ENCODE measurements at regions not wholly inside any gene's neighbourhood (a gene's known extent, or its start where the extent isn't known, plus 50 kb on each side); places are given as distances from the start of the nearest gene placed in this dataset.
"Not testable (repeated sequence)": the region's sequence is repeated elsewhere in the genome, so short reads cannot be mapped to it uniquely, and the experiment has no call there.

GRCh38 chr3:191648787-191649186 is 187.8 kb downstream of the PYDC2 start:
- no peak for DNase-seq

GRCh38 chr3:191649626-191650025 is 188.7 kb downstream of the PYDC2 start:
- no peak for DNase-seq

GRCh38 chr3:191658781-191659419 is 197.9 kb downstream of the PYDC2 start:
- DNase-seq: not testable (repeated sequence)

GRCh38 chr3:191662150-191662549 is 201.2 kb downstream of the PYDC2 start:
- not testable (repeated sequence) for DNase-seq

GRCh38 chr3:191680989-191681597 is 220.1 kb downstream of the PYDC2 start:
- no peak for DNase-seq

GRCh38 chr3:191682961-191683360 is 222.0 kb downstream of the PYDC2 start:
- no peak for DNase-seq

- DNase-seq: no peak
Observed at GRCh38 chr3:191686626-191687025, 225.7 kb downstream of the PYDC2 start.

- no peak for DNase-seq
Observed at GRCh38 chr3:191688756-191689433, 227.9 kb downstream of the PYDC2 start.

GRCh38 chr3:191691184-191691583 is 230.2 kb downstream of the PYDC2 start:
- not testable (repeated sequence) for DNase-seq

- no peak for DNase-seq
Observed at GRCh38 chr3:191695131-191695814, 234.3 kb downstream of the PYDC2 start.

GRCh38 chr3:191695815-191696153 is 234.8 kb downstream of the PYDC2 start:
- DNase-seq: no peak

GRCh38 chr3:191696348-191696747 is 235.4 kb downstream of the PYDC2 start:
- no peak for DNase-seq

GRCh38 chr3:191699546-191699945 is 238.6 kb downstream of the PYDC2 start:
- no peak for DNase-seq

GRCh38 chr3:191702121-191702520 is 241.2 kb downstream of the PYDC2 start:
- DNase-seq: no peak

- no peak for DNase-seq
Observed at GRCh38 chr3:191707817-191708216, 246.9 kb downstream of the PYDC2 start.

GRCh38 chr3:191715585-191715984 is 254.6 kb downstream of the PYDC2 start:
- DNase-seq: no peak

GRCh38 chr3:191721390-191721861 is 260.5 kb downstream of the PYDC2 start:
- DNase-seq: no peak

- no peak for DNase-seq
Observed at GRCh38 chr3:191721990-191722389, 261.0 kb downstream of the PYDC2 start.

- no peak for DNase-seq
Observed at GRCh38 chr3:191727338-191727737, 266.4 kb downstream of the PYDC2 start.

- DNase-seq: no peak
Observed at GRCh38 chr3:191728186-191728585, 267.2 kb downstream of the PYDC2 start.

- DNase-seq: no peak
Observed at GRCh38 chr3:191737742-191738141, 276.8 kb downstream of the PYDC2 start.

- no peak for DNase-seq
Observed at GRCh38 chr3:191740712-191741111, 279.7 kb downstream of the PYDC2 start.

- DNase-seq: not testable (repeated sequence)
Observed at GRCh38 chr3:191741847-191742350, 280.9 kb downstream of the PYDC2 start.

Data from Kasumi-1 (cell line).